Stimulated activated naive B cell treated with anti-CD40 and anti-IgM and Interleukin-4, amounts not matched to agents 10 μg/mL and 1 μg/mL and 100 μg/mL, for 72 hours (primary cell): ENCODE measurements at regions not wholly inside any gene's neighbourhood (a gene's known extent, or its start where the extent isn't known, plus 50 kb on each side); places are given as distances from the start of the nearest gene placed in this dataset.

Source experiments
- ATAC-seq, 2 donors: fragments of 150-1000 bp; cut with Tn5 transposase; replicated peaks; 2 replicates each; pipeline ENCODE4 v1.10.0; 2021; ENCODE audit warnings: moderate library complexity in 1 of 2
- DNase-seq: peaks from one replicate; pipeline ENCODE4 v3.0.0; 2021
- H3K27ac Mint-ChIP-seq: one replicate; pipeline ENCODE4 v1.8.0; 2022; ENCODE audit warnings: mild to moderate bottlenecking, mixed read lengths
- H3K27me3 Mint-ChIP-seq, 2 donors: one replicate each; pipeline ENCODE4 v1.8.0; 2022; ENCODE audit warnings: mixed read lengths in 2 of 2
- H3K36me3 Mint-ChIP-seq, 2 donors: one replicate each; pipeline ENCODE4 v1.8.0; 2022; ENCODE audit warnings: mixed read lengths in 2 of 2, mild to moderate bottlenecking in 1 of 2
- H3K4me1 Mint-ChIP-seq, 2 donors: one replicate each; pipeline ENCODE4 v1.8.0; 2022; ENCODE audit warnings: mixed read lengths in 2 of 2, mild to moderate bottlenecking in 1 of 2
- H3K4me3 Mint-ChIP-seq, 2 donors: one replicate each; pipeline ENCODE4 v1.8.0; 2022; ENCODE audit warnings: mild to moderate bottlenecking in 2 of 2, mixed read lengths in 2 of 2, moderate library complexity in 1 of 2
- H3K9me3 Mint-ChIP-seq, 2 donors: one replicate each; pipeline ENCODE4 v1.8.0; 2022; ENCODE audit warnings: mixed read lengths in 2 of 2, mild to moderate bottlenecking in 1 of 2

DNA sequence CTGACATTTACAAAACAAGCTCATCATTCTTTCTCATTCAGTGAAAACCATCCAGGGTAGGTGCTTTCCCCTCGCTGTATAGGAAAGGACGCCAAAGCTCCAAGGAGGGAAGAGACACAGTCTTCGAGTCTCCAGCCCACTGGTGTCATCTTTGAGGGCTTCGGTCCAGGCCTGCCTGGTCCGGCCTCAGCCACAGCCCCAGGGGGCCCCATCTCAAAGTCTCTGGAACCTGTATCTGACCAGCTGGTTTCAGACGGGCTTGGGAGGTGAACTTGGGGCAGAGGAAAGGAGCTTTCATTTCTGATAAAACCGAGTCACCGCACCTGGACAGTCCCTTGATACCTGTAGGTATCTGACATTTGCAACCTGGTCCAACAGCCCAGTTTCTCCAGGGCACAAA lies 229.5 kb upstream of the RTL1 start:
- H3K4me1 Mint-ChIP-seq: peaks cover 0 to 2% of the 10 kb centered on the region in 2 donors

DNA sequence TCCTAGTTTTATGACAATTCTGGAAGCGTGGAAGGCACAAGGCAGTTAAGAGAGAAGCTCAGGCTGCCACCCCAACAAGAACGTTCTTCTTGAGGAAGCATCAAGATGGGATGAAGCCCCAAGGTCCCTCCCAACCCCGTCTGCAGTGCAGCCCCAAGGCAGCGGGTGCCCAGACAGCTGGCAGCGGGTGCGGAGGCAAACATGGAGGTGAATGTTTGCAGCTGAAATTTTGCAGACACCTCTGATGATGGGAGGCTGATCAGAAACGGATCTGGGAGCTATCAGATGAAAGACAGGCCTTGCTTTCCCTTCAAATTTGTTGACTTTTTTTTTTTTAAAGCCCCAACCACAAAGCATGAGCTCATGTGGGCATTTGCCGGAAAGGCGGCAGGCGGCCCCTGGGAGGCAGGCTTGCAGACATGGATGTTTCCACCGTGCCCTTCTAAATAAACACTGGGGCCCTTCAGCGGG lies 230.7 kb upstream of the RTL1 start:
- DNase-seq (no peak), ATAC-seq (no peak)
- peaks cover 20 to 22% of the 10 kb centered on the region in 2 donors for H3K27me3 Mint-ChIP-seq
- H3K27ac Mint-ChIP-seq: no peak overlapping the region
- H3K4me3 Mint-ChIP-seq: no peak overlapping the region
- H3K9me3 Mint-ChIP-seq: no peaks in the 10 kb centered on the region
- no peaks in the 10 kb centered on the region for H3K36me3 Mint-ChIP-seq
- peaks cover 0 to under 1% of the 10 kb centered on the region in 2 donors for H3K4me1 Mint-ChIP-seq

More for the DNA sequence above, 229.5 kb upstream of the RTL1 start:
- Mint-ChIP-seq H3K9me3 (peaks cover 0 to under 1% of the 10 kb centered on the region in 2 donors), H3K27ac (no peak overlapping the region), H3K36me3 (peaks cover 0 to under 1% of the 10 kb centered on the region in 2 donors), H3K27me3 (peaks cover 30 to 32% of the 10 kb centered on the region in 2 donors), H3K4me3 (no peak overlapping the region)
- DNase-seq: no peak
- no peak for ATAC-seq

DNA sequence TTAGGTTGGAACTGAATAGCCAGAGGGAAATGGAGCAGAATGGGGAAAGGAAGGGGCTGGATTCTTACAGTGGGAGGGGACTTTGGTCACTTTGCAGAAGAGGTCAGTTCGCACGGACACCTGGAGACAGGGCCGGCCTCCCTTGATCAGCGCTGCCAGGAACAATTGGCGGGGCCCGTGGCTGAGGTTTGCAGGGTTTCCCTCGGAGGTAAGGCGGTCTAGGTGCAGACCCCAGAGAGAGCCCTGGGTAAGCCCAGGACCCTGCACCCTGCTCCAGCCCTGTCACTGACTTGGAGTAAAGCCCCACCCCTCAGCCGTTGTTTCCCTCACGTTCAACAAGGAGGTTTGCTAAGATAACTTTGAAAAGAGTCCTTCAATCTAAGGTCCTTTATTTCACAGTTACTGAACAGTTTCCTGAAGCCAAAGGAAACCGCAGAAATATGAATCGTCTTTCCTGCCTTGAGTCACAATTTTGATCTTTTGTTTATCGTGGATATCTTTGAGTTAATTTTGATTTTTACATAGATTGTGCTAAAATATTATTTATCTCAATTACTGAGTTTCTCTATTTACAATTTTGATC lies 231.4 kb upstream of the RTL1 start:
- ATAC-seq: no peak
- H3K9me3 Mint-ChIP-seq: peaks cover under 1% of the 10 kb centered on the region in 2 donors
- H3K4me3 Mint-ChIP-seq: no peak overlapping the region

DNA sequence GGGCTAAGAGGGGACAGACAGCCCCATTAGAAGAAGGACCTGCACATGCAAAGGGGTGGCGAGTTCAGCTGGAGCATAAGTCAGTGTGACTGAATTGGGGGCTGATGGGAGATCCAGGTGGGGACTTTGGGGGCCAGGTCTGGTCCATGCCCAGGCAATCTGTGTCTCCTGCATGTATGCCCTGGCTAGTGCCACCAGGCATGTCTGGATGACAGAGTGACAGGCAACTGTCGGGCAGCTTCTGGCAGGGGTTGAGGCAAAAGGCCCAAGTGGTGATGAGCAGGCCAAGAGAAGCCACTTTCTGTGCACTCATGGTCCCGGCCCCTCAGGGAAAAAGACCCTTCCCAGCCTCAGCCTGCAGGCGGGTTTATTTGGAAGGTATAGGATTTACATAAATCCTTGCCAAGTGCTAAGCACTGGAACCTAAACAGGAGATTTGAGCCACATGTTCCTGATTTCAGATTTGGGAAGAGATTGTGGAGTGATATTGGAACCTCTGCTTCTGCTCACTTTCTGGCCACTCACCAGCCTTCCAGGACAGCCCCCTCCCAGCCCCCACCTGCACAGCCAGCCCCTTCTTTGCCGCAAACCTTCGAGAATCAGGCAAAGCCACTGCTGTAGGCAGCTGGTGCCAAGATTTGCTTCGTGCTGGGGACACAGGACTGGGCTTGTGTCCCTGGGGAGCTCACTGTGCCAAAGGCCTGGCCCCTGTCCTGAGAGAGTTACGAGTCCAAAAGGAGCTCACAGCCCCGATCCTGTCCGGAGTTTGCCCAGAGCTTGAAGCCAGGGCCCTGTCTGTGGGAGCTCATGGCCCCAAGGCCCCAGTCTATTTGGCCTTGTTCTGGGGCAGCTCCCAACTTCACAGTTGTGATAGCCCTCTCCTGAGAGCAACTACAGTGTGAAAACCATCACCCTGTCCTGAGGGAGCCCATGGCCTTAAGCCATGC lies 232.5 kb upstream of the RTL1 start:
- Mint-ChIP-seq H3K27ac (no peak overlapping the region), H3K9me3 (peaks cover 9 to 11% of the 10 kb centered on the region in 2 donors), H3K4me3 (no peak overlapping the region), H3K4me1 (no peaks in the 10 kb centered on the region), H3K27me3 (peaks cover 10 to 12% of the 10 kb centered on the region in 2 donors), H3K36me3 (peaks cover 0 to 4% of the 10 kb centered on the region in 2 donors)
- no peak for DNase-seq
- no peak for ATAC-seq

More for the DNA sequence above, 231.4 kb upstream of the RTL1 start:
- Mint-ChIP-seq H3K36me3 (no peaks in the 10 kb centered on the region), H3K27me3 (peaks cover 13 to 14% of the 10 kb centered on the region in 2 donors), H3K4me1 (no peaks in the 10 kb centered on the region), H3K27ac (no peak overlapping the region)
- no peak for DNase-seq

DNA sequence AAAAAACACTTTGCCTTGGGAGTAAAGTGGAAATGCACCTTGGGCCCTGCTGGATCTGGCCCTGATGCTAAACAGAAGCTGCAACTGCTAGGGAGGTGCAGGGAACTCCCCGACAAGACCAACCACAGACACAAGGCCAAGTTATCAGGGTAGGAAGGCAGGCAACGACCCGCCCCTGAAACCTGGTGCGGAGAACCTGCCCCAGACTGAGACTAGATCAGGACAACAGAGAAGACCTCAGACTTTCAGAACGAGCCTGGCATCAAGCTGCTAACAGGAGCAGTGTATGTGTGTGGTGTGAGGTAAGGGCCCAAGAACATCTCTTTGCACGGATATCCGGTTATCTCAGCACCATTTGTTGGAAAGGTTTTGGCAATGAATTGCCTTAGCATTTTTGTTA lies 233.7 kb upstream of the RTL1 start:
- DNase-seq (no peak), ATAC-seq (no peak)
- H3K4me3 Mint-ChIP-seq: no peak overlapping the region

GRCh38 chr14:101147848-101148247 lies 244.3 kb upstream of the RTL1 start:
- no peaks in the 10 kb centered on the region for H3K4me1 Mint-ChIP-seq
- H3K9me3 Mint-ChIP-seq: peaks cover 16 to 30% of the 10 kb centered on the region in 2 donors
- DNase-seq: no peak
- H3K27me3 Mint-ChIP-seq: peaks cover 24 to 44% of the 10 kb centered on the region in 2 donors
- ATAC-seq: no peak
- H3K27ac Mint-ChIP-seq: no peak overlapping the region
- H3K4me3 Mint-ChIP-seq: no peak overlapping the region
- H3K36me3 Mint-ChIP-seq: peaks cover 3 to 8% of the 10 kb centered on the region in 2 donors

More for the DNA sequence above, 233.7 kb upstream of the RTL1 start:
- no peak overlapping the region for H3K27ac Mint-ChIP-seq
- H3K27me3 Mint-ChIP-seq: peaks cover 9 to 11% of the 10 kb centered on the region in 2 donors
- peaks cover 15 to 17% of the 10 kb centered on the region in 2 donors for H3K9me3 Mint-ChIP-seq
- peaks cover 5 to 10% of the 10 kb centered on the region in 2 donors for H3K36me3 Mint-ChIP-seq
- no peaks in the 10 kb centered on the region for H3K4me1 Mint-ChIP-seq

- ATAC-seq (no peak), DNase-seq (no peak)
- Mint-ChIP-seq H3K27ac (no peak overlapping the region), H3K36me3 (peaks cover 3 to 11% of the 10 kb centered on the region in 2 donors), H3K9me3 (peaks cover 24 to 30% of the 10 kb centered on the region in 2 donors), H3K4me1 (peaks cover 2 to 11% of the 10 kb centered on the region in 2 donors), H3K4me3 (no peak overlapping the region), H3K27me3 (peaks cover 18 to 39% of the 10 kb centered on the region in 2 donors)
Measured at GRCh38 chr14:101150039-101150610, 246.6 kb upstream of the RTL1 start.

- H3K9me3 Mint-ChIP-seq: peaks cover 24 to 31% of the 10 kb centered on the region in 2 donors
- H3K4me3 Mint-ChIP-seq: no peak overlapping the region
- H3K4me1 Mint-ChIP-seq: peaks cover 2 to 11% of the 10 kb centered on the region in 2 donors
- ATAC-seq: no peak
- no peak overlapping the region for H3K27ac Mint-ChIP-seq
- peaks cover 26 to 45% of the 10 kb centered on the region in 2 donors for H3K27me3 Mint-ChIP-seq
- no peak for DNase-seq
- H3K36me3 Mint-ChIP-seq: peaks cover 3 to 11% of the 10 kb centered on the region in 2 donors
Measured at GRCh38 chr14:101151226-101151926, 247.9 kb upstream of the RTL1 start.

DNA sequence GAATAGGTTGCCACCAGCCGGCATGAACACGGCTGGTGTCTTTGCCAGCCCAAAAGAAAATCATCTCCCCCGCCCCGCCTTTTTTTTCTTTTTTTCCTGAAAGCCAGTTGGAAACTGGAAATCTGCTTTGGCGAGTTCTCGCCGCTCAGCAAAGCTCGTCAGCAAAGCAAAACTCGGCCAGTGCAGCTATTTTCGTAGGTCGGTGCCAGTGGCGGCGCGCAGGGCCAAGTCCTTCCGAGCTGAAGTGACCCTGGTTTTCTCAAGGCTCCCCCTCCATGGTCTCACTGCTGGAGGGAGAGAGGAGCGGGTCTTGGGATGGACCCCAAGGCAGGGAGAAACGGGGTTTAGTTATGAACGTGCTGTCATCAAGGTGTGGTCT lies 248.4 kb upstream of the RTL1 start:
- DNase-seq (no peak), ATAC-seq (no peak)
- peaks cover 23 to 31% of the 10 kb centered on the region in 2 donors for H3K9me3 Mint-ChIP-seq
- peaks cover 2 to 11% of the 10 kb centered on the region in 2 donors for H3K4me1 Mint-ChIP-seq
- peaks cover 30 to 45% of the 10 kb centered on the region in 2 donors for H3K27me3 Mint-ChIP-seq
- H3K36me3 Mint-ChIP-seq: peaks cover 3 to 11% of the 10 kb centered on the region in 2 donors
- H3K27ac Mint-ChIP-seq: no peak overlapping the region
- H3K4me3 Mint-ChIP-seq: no peak overlapping the region

DNA sequence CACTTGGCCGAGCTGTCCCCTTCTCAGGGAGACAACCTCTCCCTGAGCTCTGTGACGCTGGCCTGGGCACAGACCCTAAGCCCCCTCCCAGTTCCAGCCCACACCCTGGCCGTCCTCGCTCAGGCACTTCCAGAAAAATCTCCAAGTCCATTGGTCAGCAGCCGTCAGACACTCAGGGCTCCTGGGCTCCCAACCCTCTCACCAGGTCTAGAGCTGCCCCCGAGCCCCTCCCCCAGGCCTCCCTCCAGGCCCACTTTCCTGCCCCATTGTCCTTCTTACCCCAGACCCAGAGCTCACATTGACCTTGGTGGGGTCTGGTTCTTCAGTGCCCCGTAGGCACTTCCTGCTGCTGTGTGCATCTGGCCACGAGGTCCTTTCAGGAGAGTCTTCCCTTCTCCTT lies 249.3 kb upstream of the RTL1 start:
- peaks cover 16 to 26% of the 10 kb centered on the region in 2 donors for H3K9me3 Mint-ChIP-seq
- H3K27ac Mint-ChIP-seq: no peak overlapping the region
- peaks cover 35 to 44% of the 10 kb centered on the region in 2 donors for H3K27me3 Mint-ChIP-seq
- peaks cover 2 to 11% of the 10 kb centered on the region in 2 donors for H3K4me1 Mint-ChIP-seq
- DNase-seq (no peak), ATAC-seq (no peak)
- peaks cover 2 to 9% of the 10 kb centered on the region in 2 donors for H3K36me3 Mint-ChIP-seq
- no peak overlapping the region for H3K4me3 Mint-ChIP-seq

DNA sequence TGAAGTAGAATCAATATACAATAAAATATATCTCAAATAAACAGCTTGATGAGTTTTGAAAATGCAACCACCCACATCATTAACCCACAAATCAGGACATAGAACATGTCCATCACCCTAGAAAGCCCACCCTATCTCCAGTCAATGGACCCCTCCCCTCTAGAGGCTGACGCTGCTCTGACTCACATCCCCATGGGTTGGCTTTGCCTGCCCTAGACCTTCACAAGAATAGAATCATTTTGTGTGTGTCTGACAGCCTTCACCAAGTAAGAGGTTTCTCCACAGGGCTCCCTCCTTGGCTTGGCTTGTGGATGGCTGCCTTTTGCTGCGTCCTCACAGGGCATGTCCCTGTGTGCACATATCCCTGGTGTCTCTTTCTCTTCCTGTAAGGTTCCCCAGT lies 250.2 kb upstream of the RTL1 start:
- no peak for ATAC-seq
- Mint-ChIP-seq H3K4me3 (no peak overlapping the region), H3K36me3 (peaks cover 0 to 3% of the 10 kb centered on the region in 2 donors), H3K9me3 (peaks cover 11 to 19% of the 10 kb centered on the region in 2 donors), H3K27me3 (peaks cover 35 to 40% of the 10 kb centered on the region in 2 donors), H3K4me1 (peaks cover 2 to 11% of the 10 kb centered on the region in 2 donors), H3K27ac (no peak overlapping the region)
- no peak for DNase-seq

- H3K27me3 Mint-ChIP-seq: peaks cover 37 to 40% of the 10 kb centered on the region in 2 donors
- H3K36me3 Mint-ChIP-seq: peaks cover 0 to 3% of the 10 kb centered on the region in 2 donors
- no peak for DNase-seq
- peaks cover 2 to 11% of the 10 kb centered on the region in 2 donors for H3K4me1 Mint-ChIP-seq
- no peak overlapping the region for H3K27ac Mint-ChIP-seq
- H3K4me3 Mint-ChIP-seq: no peak overlapping the region
- no peak for ATAC-seq
- H3K9me3 Mint-ChIP-seq: peaks cover 11 to 19% of the 10 kb centered on the region in 2 donors
Measured at GRCh38 chr14:101155575-101155974, 252.1 kb upstream of the RTL1 start.

- no peak for ATAC-seq
- Mint-ChIP-seq H3K27ac (no peak overlapping the region), H3K27me3 (peaks cover 5 to 6% of the 10 kb centered on the region in 2 donors), H3K4me1 (no peaks in the 10 kb centered on the region), H3K36me3 (peaks cover 3 to 7% of the 10 kb centered on the region in 2 donors), H3K4me3 (no peak overlapping the region), H3K9me3 (peaks cover 15 to 21% of the 10 kb centered on the region in 2 donors)
- DNase-seq: no peak
Measured at GRCh38 chr14:101167428-101167827, 263.9 kb upstream of the RTL1 start.
